OCI-LY3 (cell line): ENCODE measurements at regions not wholly inside any gene's neighbourhood (a gene's known extent, or its start where the extent isn't known, plus 50 kb on each side); places are given as distances from the start of the nearest gene placed in this dataset.
A peak's percentile ranks its signal among the peaks of the same experiment; 100 is the strongest.
"Not testable (repeated sequence)": the region's sequence is repeated elsewhere in the genome, so short reads cannot be mapped to it uniquely, and the experiment has no call there.

Source experiments
- H2AFZ ChIP-seq: fragments of 200-600, 300-600 bp; shearing (Covaris generic); 2 replicates; pipeline ENCODE4 v1.6.0; 2014; ENCODE audit warnings: antibody characterized with exemption, low read depth, low read length
- H3K27ac ChIP-seq: fragments of 200-600, 300-600 bp; sonication (generic); 2 replicates; pipeline ENCODE4 v1.5.1; 2014; ENCODE audit warnings: mild to moderate bottlenecking, low read length, moderate library complexity, mixed read lengths
- H3K27me3 ChIP-seq: fragments of 200-600, 300-600 bp; sonication (generic); 2 replicates; pipeline ENCODE4 v1.6.1; 2014; ENCODE audit warnings: low read depth, low read length, mixed read lengths
- H3K36me3 ChIP-seq: fragments of 200-600, 300-600 bp; sonication (generic); replicated peaks from 2 replicates; pipeline ENCODE3; 2014; ENCODE audit warnings: low read depth, low read length, mixed read lengths
- H3K4me1 ChIP-seq: fragments of 300-600, 200-600 bp; sonication (generic); 2 replicates; pipeline ENCODE4 v1.6.1; 2014; ENCODE audit warnings: low read length, mixed read lengths
- H3K4me2 ChIP-seq: fragments of 200-600, 300-600 bp; sonication (generic); 2 replicates; pipeline ENCODE4 v1.6.1; 2014; ENCODE audit warnings: low read length, mixed read lengths
- H3K4me3 ChIP-seq: fragments of 300-600, 200-600 bp; sonication (generic); 2 replicates; pipeline ENCODE4 v1.5.1; 2014; ENCODE audit warnings: antibody characterized with exemption, mild to moderate bottlenecking, low read length, moderate library complexity
- H3K79me2 ChIP-seq: fragments of 300-600, 200-600 bp; shearing (Covaris generic); 2 replicates; pipeline ENCODE4 v1.6.1; 2014; ENCODE audit warnings: mild to moderate bottlenecking, low read length, mixed read lengths
- H3K9ac ChIP-seq: fragments of 300-600, 200-600 bp; shearing (Covaris generic); 2 replicates; pipeline ENCODE4 v1.6.0; 2014; ENCODE audit warnings: mild to moderate bottlenecking, low read length, moderate library complexity
- H3K9me3 ChIP-seq: fragments of 200-600, 300-600 bp; shearing (Covaris generic); 2 replicates; pipeline ENCODE4 v1.6.1; 2014; ENCODE audit warnings: low read length, mixed read lengths; ENCODE audit not compliant: insufficient read depth
- H4K20me1 ChIP-seq: fragments of 200-600, 300-600 bp; sonication (generic); 2 replicates; pipeline ENCODE4 v1.6.1; 2016; ENCODE audit warnings: low read length, mixed read lengths; ENCODE audit not compliant: insufficient read depth
- CTCF ChIP-seq: fragments of 200-600, 300-600 bp; sonication (generic); IDR thresholded peaks from 2 replicates; pipeline ENCODE4 v1.5.1; 2014; ENCODE audit warnings: antibody characterized with exemption, low read length, low read depth
- EZH2phosphoT487 ChIP-seq: fragments of 200-600 bp; shearing (Covaris generic); IDR thresholded peaks from 2 replicates; pipeline ENCODE4 v1.6.1; 2018; ENCODE audit warnings: antibody characterized with exemption, mixed run types, low read depth

- H2AFZ ChIP-seq, H4K20me1 ChIP-seq, H3K9me3 ChIP-seq, H3K79me2 ChIP-seq, H3K4me1 ChIP-seq, H3K9ac ChIP-seq, H3K27ac ChIP-seq, H3K4me3 ChIP-seq, H3K36me3 ChIP-seq: not testable (repeated sequence)
- H3K27me3 ChIP-seq = peaks cover 13% of the 10 kb centered on the region
- peak overlapping the region; percentile 20; the same call in 1 of the 2 replicates for H3K4me2 ChIP-seq
- peak; percentile 40 for TF ChIP-seq CTCF
Measured at GRCh38 chr14:106774889-106775480, 1248.6 kb downstream of the TMEM121 start.

GRCh38 chr14:106776395-106776983, 1250.1 kb downstream of the TMEM121 start:
- H3K4me3 ChIP-seq = no peak overlapping the region
- no peak overlapping the region for H3K27ac ChIP-seq
- no peak overlapping the region for H3K9ac ChIP-seq
- H3K9me3 ChIP-seq = no peaks in the 10 kb centered on the region
- no peaks in the 10 kb centered on the region for H3K79me2 ChIP-seq
- 0 out of 2 replicates have a peak, but pooled peaks cover 3% of the 10 kb centered on the region for H3K4me1 ChIP-seq
- no peaks in the 10 kb centered on the region for H3K36me3 ChIP-seq
- no peak overlapping the region for H2AFZ ChIP-seq
- TF ChIP-seq CTCF (no peak), EZH2phosphoT487 (no peak)
- H4K20me1 ChIP-seq = no peaks in the 10 kb centered on the region
- H3K27me3 ChIP-seq = peaks cover 13% of the 10 kb centered on the region
- no peak overlapping the region for H3K4me2 ChIP-seq

GRCh38 chr14:106778986-106779385, 1252.6 kb downstream of the TMEM121 start:
- H3K27ac ChIP-seq = no peak overlapping the region
- peaks cover 13% of the 10 kb centered on the region for H3K27me3 ChIP-seq
- H3K4me3 ChIP-seq = no peak overlapping the region
- H3K4me1 ChIP-seq = 0 out of 2 replicates have a peak, but pooled peaks cover 3% of the 10 kb centered on the region
- TF ChIP-seq CTCF = no peak
- no peak for TF ChIP-seq EZH2phosphoT487
- no peaks in the 10 kb centered on the region for H4K20me1 ChIP-seq
- H3K4me2 ChIP-seq = no peak overlapping the region
- no peak overlapping the region for H3K9ac ChIP-seq
- H3K79me2 ChIP-seq = no peaks in the 10 kb centered on the region
- no peaks in the 10 kb centered on the region for H3K9me3 ChIP-seq
- no peak overlapping the region for H2AFZ ChIP-seq
- H3K36me3 ChIP-seq = no peaks in the 10 kb centered on the region

- Histone ChIP-seq H3K4me2 (no peak overlapping the region), H3K9ac (no peak overlapping the region), H3K27me3 (0 out of 2 replicates have a peak, but pooled peaks cover 7% of the 10 kb centered on the region), H2AFZ (no peak overlapping the region), H3K4me3 (no peak overlapping the region), H3K4me1 (peaks cover 4% of the 10 kb centered on the region; the same call in 1 of the 2 replicates), H4K20me1 (no peaks in the 10 kb centered on the region), H3K9me3 (no peaks in the 10 kb centered on the region), H3K27ac (no peak overlapping the region), H3K36me3 (no peaks in the 10 kb centered on the region), H3K79me2 (no peaks in the 10 kb centered on the region)
- TF ChIP-seq CTCF = no peak
- no peak for TF ChIP-seq EZH2phosphoT487
Measured at GRCh38 chr14:106786697-106787096, 1260.3 kb downstream of the TMEM121 start.
